IMR-90 (cell line): ENCODE measurements at regions not wholly inside any gene's neighbourhood (a gene's known extent, or its start where the extent isn't known, plus 50 kb on each side); places are given as distances from the start of the nearest gene placed in this dataset.

Experiments used
- ATAC-seq: fragments of 200-7000 bp; cut with Tn5 transposase; 2 replicates; pipeline ENCODE4 v1.9.1; 2020; ENCODE audit warnings: low read depth, mild to moderate bottlenecking, moderate library complexity
- BruUV-seq: library from RNA; stranded (reverse); fragments of 400-500 nt; replicated peaks from 2 replicates; lab custom pipeline; 2021; lab: Mats Ljungman, UMichigan
- CTCF ChIA-PET: fragments of 300-600 bp; formaldehyde crosslinking; extraction: SDS; loops from one replicate; lab custom pipeline; 2021; ENCODE audit warnings: antibody characterized with exemption; lab: Yijun Ruan, JAX
- POLR2A ChIA-PET: fragments of 300-600 bp; sonication (Branson Sonifier 250); formaldehyde crosslinking; loops from one replicate; lab custom pipeline; 2022; ENCODE audit warnings: antibody characterized with exemption; ENCODE audit not compliant: unreplicated experiment; lab: Charles Lee
- DNase-seq: peaks from one replicate; pipeline ENCODE4 v3.0.0; 2013
- H2AFZ ChIP-seq: replicated peaks from 2 replicates; pipeline ENCODE3; 2013; ENCODE audit warnings: low read length, mild to moderate bottlenecking; ENCODE audit not compliant: poor library complexity
- H2AK5ac ChIP-seq: 2 replicates; pipeline ENCODE4 v1.6.1; 2013; ENCODE audit warnings: low read depth, low read length, inconsistent platforms
- H2AK9ac ChIP-seq: replicated peaks from 2 replicates; pipeline ENCODE3; 2013; ENCODE audit warnings: mild to moderate bottlenecking, low read depth, low read length, moderate library complexity; ENCODE audit not compliant: poor library complexity
- H2BK120ac ChIP-seq: 2 replicates; pipeline ENCODE4 v1.6.1; 2013; ENCODE audit warnings: low read depth, low read length, inconsistent platforms
- H2BK15ac ChIP-seq: 3 replicates; pipeline ENCODE4 v1.6.1; 2013; ENCODE audit warnings: low read depth, low read length, inconsistent platforms
- H2BK20ac ChIP-seq: 2 replicates; pipeline ENCODE4 v1.6.1; 2013; ENCODE audit warnings: low read depth, mild to moderate bottlenecking, inconsistent platforms, low read length, moderate library complexity
- H2BK5ac ChIP-seq: 2 replicates; pipeline ENCODE4 v1.6.1; 2013; ENCODE audit warnings: mild to moderate bottlenecking, low read depth, low read length, inconsistent platforms; ENCODE audit not compliant: poor library complexity, severe bottlenecking
- H3K14ac ChIP-seq: replicated peaks from 2 replicates; pipeline ENCODE4 v1.6.1; 2013; ENCODE audit warnings: low read depth, low read length, inconsistent platforms
- H3K18ac ChIP-seq: 2 replicates; pipeline ENCODE4 v1.6.1; 2013; ENCODE audit warnings: low read depth, low read length, control low read depth
- H3K23ac ChIP-seq: 2 replicates; pipeline ENCODE4 v1.6.1; 2013; ENCODE audit warnings: low read depth, low read length, inconsistent platforms
- H3K27ac ChIP-seq: 2 replicates; pipeline ENCODE4 v1.5.1; 2013; ENCODE audit warnings: mild to moderate bottlenecking, control low read depth, low read length; ENCODE audit not compliant: insufficient read depth
- H3K27me3 ChIP-seq: 2 replicates; pipeline ENCODE4 v1.6.1; 2013; ENCODE audit warnings: low read length; ENCODE audit not compliant: control insufficient read depth, insufficient read depth
- H3K36me3 ChIP-seq: 2 replicates; pipeline ENCODE4 v1.6.1; 2013; ENCODE audit warnings: low read length, mixed read lengths; ENCODE audit not compliant: control insufficient read depth, insufficient read depth
- H3K4ac ChIP-seq: 2 replicates; pipeline ENCODE4 v1.6.1; 2013; ENCODE audit warnings: low read depth, low read length, inconsistent platforms
- H3K4me1 ChIP-seq: 2 replicates; pipeline ENCODE4 v1.6.1; 2013; ENCODE audit warnings: low read length, mixed read lengths; ENCODE audit not compliant: control insufficient read depth, insufficient read depth
- H3K4me2 ChIP-seq: 2 replicates; pipeline ENCODE4 v1.6.1; 2013; ENCODE audit warnings: low read depth, mild to moderate bottlenecking, control low read depth, low read length, moderate library complexity
- H3K4me3 ChIP-seq: 2 replicates; pipeline ENCODE4 v1.5.1; 2013; ENCODE audit warnings: low read depth, mild to moderate bottlenecking, control low read depth, low read length, moderate library complexity; ENCODE audit not compliant: insufficient read depth
- H3K56ac ChIP-seq: 2 replicates; pipeline ENCODE4 v1.6.1; 2013; ENCODE audit warnings: low read length, inconsistent platforms; ENCODE audit not compliant: insufficient read depth; ENCODE audit errors: extremely low read depth
- H3K79me1 ChIP-seq, 2 experiments: 2 replicates each; pipeline ENCODE4 v1.6.1; 2013; ENCODE audit warnings: low read length in 2 of 2, inconsistent platforms in 1 of 2, low read depth in 1 of 2
- H3K9ac ChIP-seq: 2 replicates; pipeline ENCODE4 v1.6.1; 2013; ENCODE audit warnings: low read depth, low read length, control low read depth
- H3K9me1 ChIP-seq: 2 replicates; pipeline ENCODE4 v1.6.1; 2013; ENCODE audit warnings: low read length, inconsistent platforms; ENCODE audit not compliant: insufficient read depth
- H3K9me3 ChIP-seq: 2 replicates; pipeline ENCODE4 v1.6.1; 2013; ENCODE audit warnings: low read length; ENCODE audit not compliant: control insufficient read depth, insufficient read depth
- H4K20me1 ChIP-seq: 2 replicates; pipeline ENCODE4 v1.6.1; 2013; ENCODE audit warnings: low read length, inconsistent platforms; ENCODE audit not compliant: insufficient read depth
- H4K5ac ChIP-seq: 2 replicates; pipeline ENCODE4 v1.6.1; 2013; ENCODE audit warnings: mild to moderate bottlenecking, low read depth, low read length, control low read depth
- H4K8ac ChIP-seq, 2 experiments: 2 replicates each; pipeline ENCODE4 v1.6.1; 2013; ENCODE audit warnings: low read depth in 2 of 2, low read length in 2 of 2, control low read depth in 1 of 2, inconsistent platforms in 1 of 2
- H4K91ac ChIP-seq: 2 replicates; pipeline ENCODE4 v1.6.1; 2013; ENCODE audit warnings: low read depth, low read length, inconsistent platforms; ENCODE audit not compliant: insufficient read depth
- CEBPB ChIP-seq: IDR thresholded peaks from 2 replicates; pipeline ENCODE4 v1.6.1; 2012; ENCODE audit warnings: low read depth, low read length, improper control_type of control experiment
- ELK1 ChIP-seq: fragments of 150-350 bp; IDR thresholded peaks from 2 replicates; pipeline ENCODE4 v1.6.1; 2016; ENCODE audit warnings: low read depth, mild to moderate bottlenecking, low read length, moderate library complexity, borderline replicate concordance
- MAZ ChIP-seq: IDR thresholded peaks from 2 replicates; pipeline ENCODE4 v1.6.1; 2012; ENCODE audit warnings: low read depth, mild to moderate bottlenecking, low read length, improper control_type of control experiment, moderate library complexity, borderline replicate concordance
- POLR2A ChIP-seq: IDR thresholded peaks from 2 replicates; pipeline ENCODE4 v1.6.1; 2012; ENCODE audit warnings: mild to moderate bottlenecking, low read depth, low read length
- RFX5 ChIP-seq: IDR thresholded peaks from 2 replicates; pipeline ENCODE4 v1.8.0; 2012; ENCODE audit warnings: low read depth, mild to moderate bottlenecking, low read length, moderate library complexity
- WGBS, 2 experiments: methylation state at CpG; one replicate each; pipeline versions ENCODE4 v1.1.5 to v1.1.7; 2013; ENCODE audit warnings: missing lambda C conversion rate in 2 of 2; ENCODE audit not compliant: insufficient read length in 1 of 2; ENCODE audit errors: extremely low coverage in 2 of 2; 5-methylcytosine and 5-hydroxymethylcytosine counted together
- dilution Hi-C: fragments of 300-500 bp; cut with HindIII; formaldehyde crosslinking; loops from one replicate; pipeline ENCODE4 v1.14.3; 2018; ENCODE audit warnings: low sequenced_read_pairs; ENCODE audit not compliant: unreplicated experiment
- in situ Hi-C: fragments of 300-500 bp; cut with MboI; formaldehyde crosslinking; loops from 3 replicates; pipeline ENCODE4 v1.14.3; 2019; ENCODE audit warnings: low sequenced_read_pairs, inconsistent platforms, mixed read lengths
- intact Hi-C: fragments of 100-400 bp; cut with micrococcal nuclease; formaldehyde crosslinking; loops from 2 replicates; pipeline ENCODE4 v1.10.0; 2022

GRCh38 chr2:146124741-146125140, 1604.8 kb upstream of the ZEB2 start:
- no peaks in the 10 kb centered on the region for H3K9me1 ChIP-seq
- peak overlapping the region; percentile 56; the same call in 1 of the 2 replicates for H3K18ac ChIP-seq
- intact Hi-C loops (loop anchor here (5.0 kb wide), 1 partner anchor 127 kb away; no protein-coding TSS in a partner anchor), dilution Hi-C loops (no loop called here), in situ Hi-C loops (no loop called here)
- H3K9ac ChIP-seq: no peak overlapping the region
- WGBS, 2 experiments: no CpG with 5 or more reads among the region's 2 CpGs
- H2AFZ ChIP-seq: no peak overlapping the region
- H4K20me1 ChIP-seq: no peaks in the 10 kb centered on the region
- H3K4ac ChIP-seq: no peak overlapping the region
- no peak overlapping the region for H3K4me2 ChIP-seq
- no peaks in the 10 kb centered on the region for H3K79me1 ChIP-seq
- H3K4me3 ChIP-seq: no peak overlapping the region
- TF ChIP-seq CEBPB (peak; percentile 24; the same call in 1 of the 2 replicates), ELK1 (no peak), MAZ (no peak), RFX5 (no peak), POLR2A (no peak)
- ATAC-seq: no peak
- H2BK20ac ChIP-seq: no peak overlapping the region
- POLR2A ChIA-PET: no interaction called here
- H2BK120ac ChIP-seq: 0 out of 2 replicates have a peak overlapping the region, but pooled peaks have one; percentile 22
- H3K23ac ChIP-seq: no peak overlapping the region
- H4K8ac ChIP-seq: 0 out of 4 replicates have a peak overlapping the region, but pooled peaks of 1 of the 2 experiments have one; percentile 51
- no peak overlapping the region for H2BK15ac ChIP-seq
- H2AK5ac ChIP-seq: no peak overlapping the region
- H3K27me3 ChIP-seq: no peaks in the 10 kb centered on the region
- no peak overlapping the region for H2AK9ac ChIP-seq
- CTCF ChIA-PET: interaction anchor here (1.0 kb wide), 1 partner anchor 12 kb away, joined by 3 read pairs; no protein-coding TSS in a partner anchor
- BruUV-seq: no TSS peak
- H2BK5ac ChIP-seq: no peak overlapping the region
- no peaks in the 10 kb centered on the region; the same call in 1 of the 2 replicates for H3K4me1 ChIP-seq
- no peak overlapping the region for H4K5ac ChIP-seq
- peak; percentile 63 for DNase-seq
- H3K56ac ChIP-seq: no peak overlapping the region
- H3K14ac ChIP-seq: no peak overlapping the region
- H3K9me3 ChIP-seq: no peaks in the 10 kb centered on the region
- H3K36me3 ChIP-seq: no peaks in the 10 kb centered on the region
- no peak overlapping the region for H4K91ac ChIP-seq
- H3K27ac ChIP-seq: no peak overlapping the region
